Mesenchymal stem cell (in vitro differentiated cells and primary cell): ENCODE measurements at regions not wholly inside any gene's neighbourhood (a gene's known extent, or its start where the extent isn't known, plus 50 kb on each side); places are given as distances from the start of the nearest gene placed in this dataset.

Source experiments
- DNase-seq: peaks from one replicate; pipeline ENCODE4 v3.0.0-alpha.2; 2013
- H2AFZ ChIP-seq: one replicate; pipeline ENCODE4 v1.6.1; 2013; ENCODE audit warnings: low read depth, mild to moderate bottlenecking, control low read depth, inconsistent platforms, low read length, moderate library complexity
- H2AK5ac ChIP-seq: 2 replicates; pipeline ENCODE4 v1.6.1; 2013; ENCODE audit warnings: low read length, moderate library complexity, mild to moderate bottlenecking, inconsistent platforms; ENCODE audit not compliant: severe bottlenecking
- H2BK120ac ChIP-seq: one replicate; pipeline ENCODE4 v1.6.1; 2013; ENCODE audit warnings: low read depth, mild to moderate bottlenecking, inconsistent platforms, low read length, moderate library complexity
- H2BK12ac ChIP-seq, 2 experiments: one replicate each; pipeline ENCODE4 v1.6.1; 2013; ENCODE audit warnings: inconsistent platforms in 2 of 2, low read length in 2 of 2, mild to moderate bottlenecking in 2 of 2, moderate library complexity in 2 of 2, control low read depth in 1 of 2
- H2BK15ac ChIP-seq: one replicate; pipeline ENCODE4 v1.6.1; 2013; ENCODE audit warnings: mild to moderate bottlenecking, low read depth, inconsistent platforms; ENCODE audit not compliant: poor library complexity, severe bottlenecking
- H2BK5ac ChIP-seq: 2 replicates; pipeline ENCODE4 v1.6.1; 2013; ENCODE audit warnings: low read depth, mild to moderate bottlenecking, low read length, control low read depth, inconsistent platforms; ENCODE audit not compliant: poor library complexity, severe bottlenecking
- H3K14ac ChIP-seq, 2 experiments: one replicate each; pipeline ENCODE4 v1.6.1; 2013; ENCODE audit warnings: inconsistent platforms in 2 of 2, low read length in 2 of 2, control low read depth in 1 of 2, mild to moderate bottlenecking in 1 of 2, moderate library complexity in 1 of 2
- H3K18ac ChIP-seq, 2 experiments: one replicate each; pipeline ENCODE4 v1.6.1; 2013; ENCODE audit warnings: inconsistent platforms in 2 of 2, low read length in 2 of 2, control low read depth in 1 of 2, low read depth in 1 of 2, mild to moderate bottlenecking in 1 of 2
- H3K23ac ChIP-seq, 2 experiments: one replicate each; pipeline ENCODE4 v1.6.1; 2013; ENCODE audit warnings: inconsistent platforms in 2 of 2, low read length in 2 of 2, mild to moderate bottlenecking in 2 of 2, moderate library complexity in 2 of 2, control low read depth in 1 of 2
- H3K27ac ChIP-seq: 2 replicates; pipeline ENCODE4 v1.5.1; 2013; ENCODE audit warnings: mild to moderate bottlenecking, moderate library complexity, low read length, control low read depth, inconsistent platforms; ENCODE audit not compliant: poor library complexity, severe bottlenecking
- H3K27me3 ChIP-seq, 2 experiments: 2 replicates each; pipeline versions ENCODE4 v1.6.1 to v1.7.0; 2013; ENCODE audit warnings: low read length in 2 of 2, mild to moderate bottlenecking in 2 of 2, moderate library complexity in 2 of 2, control low read depth in 1 of 2, inconsistent platforms in 1 of 2; ENCODE audit not compliant: control insufficient read depth in 1 of 2, insufficient read depth in 1 of 2
- H3K36me3 ChIP-seq, 2 experiments: 2 replicates each; pipeline versions ENCODE4 v1.6.1 to v1.7.0; 2013; ENCODE audit warnings: low read length in 2 of 2, control low read depth in 1 of 2, inconsistent platforms in 1 of 2, low read depth in 1 of 2, mild to moderate bottlenecking in 1 of 2; ENCODE audit not compliant: insufficient read depth in 2 of 2, control insufficient read depth in 1 of 2
- H3K4ac ChIP-seq, 2 experiments: one replicate each; pipeline ENCODE4 v1.6.1; 2013; ENCODE audit warnings: inconsistent platforms in 2 of 2, low read length in 2 of 2, mild to moderate bottlenecking in 2 of 2, moderate library complexity in 2 of 2, control low read depth in 1 of 2, low read depth in 1 of 2
- H3K4me1 ChIP-seq: 2 replicates; pipeline ENCODE4 v1.6.1; 2013; ENCODE audit warnings: low read depth, low read length, control low read depth; ENCODE audit not compliant: control insufficient read depth, insufficient read depth
- H3K4me2 ChIP-seq: 2 replicates; pipeline ENCODE4 v1.6.1; 2013; ENCODE audit warnings: low read length, mild to moderate bottlenecking, inconsistent platforms; ENCODE audit not compliant: poor library complexity, severe bottlenecking
- H3K4me3 ChIP-seq, 2 experiments: 2 replicates each; pipeline versions ENCODE4 v1.5.1 to v1.7.0; 2013; ENCODE audit warnings: low read length in 2 of 2, mild to moderate bottlenecking in 2 of 2, control low read depth in 1 of 2, low read depth in 1 of 2; ENCODE audit not compliant: insufficient read depth in 1 of 2
- H3K79me1 ChIP-seq: replicated peaks from 2 replicates; pipeline ENCODE4 v1.6.1; 2013; ENCODE audit warnings: mild to moderate bottlenecking, control low read depth, low read length, inconsistent platforms; ENCODE audit not compliant: poor library complexity, severe bottlenecking
- H3K9ac ChIP-seq: 2 replicates; pipeline ENCODE4 v1.7.0; 2013; ENCODE audit warnings: mild to moderate bottlenecking, low read length, moderate library complexity
- H3K9me3 ChIP-seq: 2 replicates; pipeline ENCODE4 v1.7.0; 2013; ENCODE audit warnings: mild to moderate bottlenecking, low read length; ENCODE audit not compliant: control insufficient read depth
- H4K8ac ChIP-seq: one replicate; pipeline ENCODE4 v1.6.1; 2013; ENCODE audit warnings: inconsistent platforms, mild to moderate bottlenecking, low read length, moderate library complexity
- H4K91ac ChIP-seq: one replicate; pipeline ENCODE4 v1.6.1; 2013; ENCODE audit warnings: mild to moderate bottlenecking, low read length, inconsistent platforms
- WGBS: methylation state at CpG from one replicate; pipeline ENCODE4 v1.1.7; 2013; ENCODE audit warnings: mixed read lengths; 5-methylcytosine and 5-hydroxymethylcytosine counted together

- no peak overlapping the region for H3K23ac ChIP-seq
- no peak overlapping the region for H3K18ac ChIP-seq
- H3K14ac ChIP-seq, result no peak overlapping the region
- no peaks in the 10 kb centered on the region for H3K79me1 ChIP-seq
- no peak overlapping the region for H2BK15ac ChIP-seq
- H2AK5ac ChIP-seq, result no peak overlapping the region
- no peaks in the 10 kb centered on the region for H3K36me3 ChIP-seq
- WGBS, result 87% methylated on average over 6 of the region's 7 CpGs
- H3K27me3 ChIP-seq, result peaks cover 14 to 29% of the 10 kb centered on the region in 2 experiments
- no peak overlapping the region for H3K27ac ChIP-seq
- H2AFZ ChIP-seq, result no peak overlapping the region
- no peak overlapping the region for H3K4ac ChIP-seq
- DNase-seq, result no peak
- H4K91ac ChIP-seq, result no peak overlapping the region
- H3K4me3 ChIP-seq, result no peak overlapping the region
- no peak overlapping the region for H3K4me2 ChIP-seq
- no peak overlapping the region for H3K9ac ChIP-seq
- no peaks in the 10 kb centered on the region for H3K9me3 ChIP-seq
- no peaks in the 10 kb centered on the region for H3K4me1 ChIP-seq
- no peak overlapping the region for H4K8ac ChIP-seq
- H2BK5ac ChIP-seq, result no peak overlapping the region
- H2BK120ac ChIP-seq, result no peak overlapping the region
- H2BK12ac ChIP-seq, result no peak overlapping the region
Measured at GRCh38 chr19:31402529-31403316, 53.5 kb upstream of the TSHZ3 start.

- DNase-seq, result no peak
- Histone ChIP-seq H3K4me2 (no peak overlapping the region), H2AK5ac (no peak overlapping the region), H3K23ac (no peak overlapping the region), H3K9ac (no peak overlapping the region), H3K36me3 (no peaks in the 10 kb centered on the region), H3K27ac (no peak overlapping the region), H4K91ac (no peak overlapping the region), H2AFZ (no peak overlapping the region), H3K4ac (no peak overlapping the region), H3K9me3 (no peaks in the 10 kb centered on the region), H3K79me1 (no peaks in the 10 kb centered on the region), H4K8ac (no peak overlapping the region), H2BK5ac (no peak overlapping the region), H3K4me3 (no peak overlapping the region), H3K14ac (no peak overlapping the region), H3K18ac (no peak overlapping the region), H3K27me3 (peaks cover under 1 to 4% of the 10 kb centered on the region in 2 experiments), H2BK120ac (no peak overlapping the region), H3K4me1 (peaks cover 3% of the 10 kb centered on the region), H2BK12ac (no peak overlapping the region), H2BK15ac (no peak overlapping the region)
- 99% methylated on average over 4 of the region's 4 CpGs for WGBS
Measured at GRCh38 chr19:31406106-31406505, 56.9 kb upstream of the TSHZ3 start.

- Histone ChIP-seq H2BK5ac (no peak overlapping the region), H3K4me3 (peak overlapping the region in 1 of 2 experiments; percentile 18), H3K9ac (peak overlapping the region; percentile 75), H3K23ac (no peak overlapping the region), H2BK120ac (no peak overlapping the region), H3K27ac (no peak overlapping the region), H2AFZ (no peak overlapping the region), H3K14ac (no peak overlapping the region), H2BK15ac (no peak overlapping the region), H3K79me1 (no peaks in the 10 kb centered on the region), H3K36me3 (no peaks in the 10 kb centered on the region), H2BK12ac (peak overlapping the region; percentile 32 to 89), H3K9me3 (no peaks in the 10 kb centered on the region), H2AK5ac (no peak overlapping the region), H3K27me3 (peaks cover 0 to 1% of the 10 kb centered on the region in 2 experiments), H3K4ac (no peak overlapping the region), H3K18ac (peak overlapping the region; percentile 84 to 91), H3K4me2 (no peak overlapping the region), H4K91ac (no peak overlapping the region), H3K4me1 (peaks cover 3% of the 10 kb centered on the region), H4K8ac (no peak overlapping the region)
- 12% methylated on average over 3 of the region's 3 CpGs for WGBS
- peak; percentile 96 for DNase-seq
Measured at GRCh38 chr19:31408460-31409124, 59.4 kb upstream of the TSHZ3 start.

- Histone ChIP-seq H3K23ac (no peak overlapping the region), H3K14ac (no peak overlapping the region), H3K18ac (no peak overlapping the region), H2AK5ac (no peak overlapping the region), H3K79me1 (no peaks in the 10 kb centered on the region), H3K4me3 (no peak overlapping the region), H3K27ac (no peak overlapping the region), H2BK120ac (no peak overlapping the region), H4K91ac (no peak overlapping the region), H3K9ac (no peak overlapping the region), H3K9me3 (no peaks in the 10 kb centered on the region), H2AFZ (no peak overlapping the region), H3K4me1 (peaks cover 1% of the 10 kb centered on the region), H3K4ac (no peak overlapping the region), H2BK12ac (no peak overlapping the region), H4K8ac (no peak overlapping the region), H2BK5ac (no peak overlapping the region), H3K27me3 (peaks cover 12 to 19% of the 10 kb centered on the region in 2 experiments), H2BK15ac (no peak overlapping the region), H3K36me3 (no peaks in the 10 kb centered on the region), H3K4me2 (no peak overlapping the region)
- WGBS, result 92% methylated on average over 7 of the region's 8 CpGs
- no peak for DNase-seq
Measured at GRCh38 chr19:31413353-31413752, 64.1 kb upstream of the TSHZ3 start.
